DND-41 (cell line): ENCODE measurements at regions not wholly inside any gene's neighbourhood (a gene's known extent, or its start where the extent isn't known, plus 50 kb on each side); places are given as distances from the start of the nearest gene placed in this dataset.

Experiments used
- CTCF ChIP-seq: IDR thresholded peaks from 2 replicates; pipeline ENCODE4 v1.5.1; 2012; ENCODE audit warnings: borderline replicate concordance, low read length, moderate library complexity, mild to moderate bottlenecking; ENCODE audit not compliant: poor library complexity, severe bottlenecking; ENCODE audit errors: extremely low read depth
- EZH2 ChIP-seq: IDR thresholded peaks from 3 replicates; pipeline ENCODE4 v1.6.1; 2012; ENCODE audit warnings: borderline replicate concordance, low read depth, mild to moderate bottlenecking, moderate library complexity, low read length, inconsistent platforms; ENCODE audit not compliant: severe bottlenecking

GRCh38 chr2:149819356-149819957 is 231.9 kb upstream of the MMADHC start:
- TF ChIP-seq CTCF (no peak), EZH2 (no peak)
